ENCODE measurements at regions not wholly inside any gene's neighbourhood (a gene's known extent, or its start where the extent isn't known, plus 50 kb on each side); places are given as distances from the start of the nearest gene placed in this dataset.
"Not testable (repeated sequence)": the region's sequence is repeated elsewhere in the genome, so short reads cannot be mapped to it uniquely, and the experiment has no call there.

- no peak for DNase-seq
Measured at GRCh38 chr1:209103092-209103491, 480.4 kb upstream of the CAMK1G start.

GRCh38 chr1:209104646-209105045 lies 478.9 kb upstream of the CAMK1G start:
- DNase-seq = no peak

GRCh38 chr1:209105701-209106100 lies 477.8 kb upstream of the CAMK1G start:
- DNase-seq = no peak

- peak in 12 of 51 donors; percentile 3 to 64 (median 10) for DNase-seq
Measured at GRCh38 chr1:209106237-209106741, 477.2 kb upstream of the CAMK1G start.

- no peak for DNase-seq
Measured at GRCh38 chr1:209106861-209107260, 476.7 kb upstream of the CAMK1G start.

- no peak for DNase-seq
Measured at GRCh38 chr1:209107535-209107934, 476.0 kb upstream of the CAMK1G start.

GRCh38 chr1:209109001-209109785 lies 474.3 kb upstream of the CAMK1G start:
- DNase-seq = no peak

- no peak for DNase-seq
Measured at GRCh38 chr1:209113521-209113920, 470.0 kb upstream of the CAMK1G start.

- DNase-seq = no peak
Measured at GRCh38 chr1:209116705-209117104, 466.8 kb upstream of the CAMK1G start.

GRCh38 chr1:209123601-209124000 lies 459.9 kb upstream of the CAMK1G start:
- no peak for DNase-seq

- DNase-seq = not testable (repeated sequence)
Measured at GRCh38 chr1:209129091-209129490, 454.4 kb upstream of the CAMK1G start.

- DNase-seq = no peak
Measured at GRCh38 chr1:209130886-209131285, 452.6 kb upstream of the CAMK1G start.

GRCh38 chr1:209132736-209133467 lies 450.6 kb upstream of the CAMK1G start:
- no peak for DNase-seq

GRCh38 chr1:209134001-209134400 lies 449.5 kb upstream of the CAMK1G start:
- no peak for DNase-seq

GRCh38 chr1:209143916-209144315 lies 439.6 kb upstream of the CAMK1G start:
- DNase-seq = no peak

- DNase-seq = no peak
Measured at GRCh38 chr1:209150114-209150513, 433.4 kb upstream of the CAMK1G start.

- DNase-seq = no peak
Measured at GRCh38 chr1:209153411-209153810, 430.1 kb upstream of the CAMK1G start.

GRCh38 chr1:209154912-209155311 lies 428.6 kb upstream of the CAMK1G start:
- DNase-seq = no peak

GRCh38 chr1:209155546-209155945 lies 428.0 kb upstream of the CAMK1G start:
- no peak for DNase-seq

GRCh38 chr1:209156991-209157390 lies 426.5 kb upstream of the CAMK1G start:
- no peak for DNase-seq

- no peak for DNase-seq
Measured at GRCh38 chr1:209157546-209158249, 425.8 kb upstream of the CAMK1G start.

GRCh38 chr1:209158851-209159250 lies 424.7 kb upstream of the CAMK1G start:
- no peak for DNase-seq

Measured in hypothalamus (tissue), 51 donors.